ENCODE measurements at regions not wholly inside any gene's neighbourhood (a gene's known extent, or its start where the extent isn't known, plus 50 kb on each side); places are given as distances from the start of the nearest gene placed in this dataset.

DNA sequence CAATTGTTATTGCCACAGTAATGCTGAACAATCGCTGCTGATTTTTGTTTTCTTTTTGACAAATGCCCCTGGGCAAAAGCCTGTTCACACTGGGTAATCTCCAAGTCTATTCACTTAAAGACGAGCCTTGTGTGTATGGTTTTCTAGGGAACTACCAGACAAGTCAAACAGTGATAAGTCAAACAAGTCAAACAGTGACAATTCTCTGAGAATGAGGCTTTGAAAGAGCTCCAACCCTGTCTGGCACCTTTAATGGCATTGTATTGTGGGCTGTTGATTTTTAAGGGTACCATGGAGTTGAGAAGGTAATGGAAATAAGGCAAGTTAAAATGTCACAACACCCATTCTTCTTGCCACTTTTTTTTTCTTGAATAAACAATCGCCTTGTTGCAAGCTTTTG, 59.4 kb upstream of the TMC3 start:
- no peak for DNase-seq (ENCODE audit: low read depth in 1 of 2, low spot score in 1 of 2)

DNA sequence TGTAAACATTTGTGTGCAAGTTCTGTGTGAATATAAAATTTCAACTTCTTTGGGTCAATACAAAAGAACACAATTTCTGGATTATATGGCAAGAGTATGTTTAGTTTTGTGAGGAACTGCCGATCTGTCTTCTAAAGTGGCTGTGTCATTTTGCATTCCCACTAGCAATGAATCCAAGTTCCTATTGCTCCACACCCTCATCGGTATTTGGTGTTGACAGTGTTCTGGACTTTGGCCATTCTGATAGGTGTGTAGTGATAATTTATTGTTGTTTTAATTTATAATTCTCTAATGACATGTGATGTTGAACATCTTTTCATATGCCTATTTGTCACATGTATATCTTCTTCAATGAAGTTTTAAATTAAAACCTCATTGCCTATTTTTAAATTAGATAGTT, 58.2 kb upstream of the TMC3 start:
- DNase-seq (ENCODE audit: low read depth in 1 of 2, low spot score in 1 of 2) = no peak

DNA sequence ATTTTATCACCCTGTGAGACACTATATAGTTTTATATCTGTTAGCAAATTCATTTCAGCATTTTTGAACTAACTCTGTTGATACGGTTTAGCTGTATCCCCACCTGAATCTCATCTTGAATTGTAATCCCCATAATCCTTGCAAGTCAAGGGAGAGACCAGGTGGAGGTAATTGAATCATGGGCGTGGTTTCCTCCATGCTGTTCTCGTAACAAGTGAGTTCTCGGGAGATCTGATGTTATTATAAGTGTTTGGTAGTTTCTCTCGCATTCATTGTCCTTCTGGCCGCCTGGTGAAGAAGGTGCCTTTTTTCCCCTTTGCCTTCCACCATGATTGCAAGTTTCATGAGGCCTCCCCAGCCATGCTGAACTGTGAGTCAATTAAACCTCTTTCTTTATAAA, 53.2 kb upstream of the TMC3 start:
- DNase-seq (ENCODE audit: low read depth in 1 of 2, low spot score in 1 of 2) = no peak

DNA sequence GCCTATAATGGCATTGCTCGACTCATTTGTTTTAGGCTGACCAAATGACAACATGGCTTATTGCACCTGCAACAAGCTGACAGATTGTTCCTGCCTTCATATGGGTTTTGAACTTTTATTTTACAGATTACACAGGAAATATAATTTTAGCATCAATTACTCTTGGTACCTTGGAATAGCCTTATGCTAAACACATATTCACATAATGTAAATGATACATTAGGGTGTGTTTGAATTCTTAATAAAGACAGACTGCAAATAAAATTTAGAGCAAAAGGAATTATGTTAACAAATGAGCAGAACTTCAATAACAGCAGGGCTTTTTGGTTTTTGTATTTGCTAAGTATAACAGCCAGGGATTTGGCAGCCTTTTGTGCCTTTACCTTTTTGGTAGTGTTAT, 51.9 kb upstream of the TMC3 start:
- no peak for DNase-seq (ENCODE audit: low read depth in 1 of 2, low spot score in 1 of 2)

Data from activated CD4-positive, alpha-beta T cell treated with anti-CD3 and anti-CD28 coated beads, Interleukin-2, amount 50 U/mL, for 24 hours (primary cell).